Endothelial cell of umbilical vein (primary cell): ENCODE measurements at regions not wholly inside any gene's neighbourhood (a gene's known extent, or its start where the extent isn't known, plus 50 kb on each side); places are given as distances from the start of the nearest gene placed in this dataset.
A peak's percentile ranks its signal among the peaks of the same experiment; 100 is the strongest.

Source experiments
- BruUV-seq: library from RNA; stranded (reverse); fragments of 400-500 nt; replicated peaks from 2 replicates; lab custom pipeline; 2021; lab: Mats Ljungman, UMichigan
- CTCF ChIA-PET: fragments of 300-600, 350-600 bp; sonication (Branson Sonifier 250); formaldehyde crosslinking; loops from one replicate; lab custom pipeline; 2021; ENCODE audit warnings: antibody characterized with exemption, inconsistent platforms; lab: Charles Lee
- POLR2A ChIA-PET: fragments of 300-600, 350-600 bp; sonication (Branson Sonifier 250); formaldehyde crosslinking; loops from one replicate; lab custom pipeline; 2021; ENCODE audit warnings: antibody characterized with exemption, inconsistent platforms; lab: Charles Lee
- DNase-seq: peaks from one replicate; pipeline ENCODE4 v3.0.0-alpha.2; 2011; ENCODE audit warnings: low read depth, low spot score
- FAIRE-seq: peaks from 2 replicates; lab custom pipeline; 2011; peaks lifted over from hg19 to GRCh38; lab: Jason Lieb, UNC
- H2AFZ ChIP-seq: 2 replicates; pipeline ENCODE4 v1.6.0; 2012; ENCODE audit warnings: low read depth, low read length, control low read depth, inconsistent platforms
- H3K27ac ChIP-seq: 2 replicates; pipeline ENCODE4 v1.5.1; 2011; ENCODE audit warnings: low read depth, mild to moderate bottlenecking, control low read depth, low read length, moderate library complexity; ENCODE audit not compliant: insufficient read depth
- H3K27me3 ChIP-seq, 2 experiments: 2 replicates each; pipeline versions ENCODE4 v1.6.0 to v1.6.1; 2011; ENCODE audit warnings: low read length in 2 of 2, mixed read lengths in 1 of 2; ENCODE audit not compliant: control insufficient read depth in 2 of 2, insufficient read depth in 2 of 2
- H3K36me3 ChIP-seq, 2 experiments: 2 replicates in 1 of 2; 3 replicates in 1 of 2; pipeline ENCODE4 v1.5.1; 2011; ENCODE audit warnings: low read length in 2 of 2, mild to moderate bottlenecking in 1 of 2, moderate library complexity in 1 of 2; ENCODE audit not compliant: control insufficient read depth in 2 of 2, insufficient read depth in 2 of 2; ENCODE audit errors: extremely low read depth in 1 of 2
- H3K4me1 ChIP-seq: 3 replicates; pipeline ENCODE4 v1.5.1; 2011; ENCODE audit warnings: mild to moderate bottlenecking, low read length; ENCODE audit not compliant: control insufficient read depth, insufficient read depth; ENCODE audit errors: extremely low read depth
- H3K4me2 ChIP-seq: 2 replicates; pipeline ENCODE4 v1.6.1; 2011; ENCODE audit warnings: low read length, control low read depth, mixed read lengths; ENCODE audit not compliant: insufficient read depth
- H3K4me3 ChIP-seq, 3 experiments: fragments of 200-600 bp in 1 of 3; sonication (generic), shearing (Covaris generic) in 1 of 3; replicated peaks in 1 of 3; 2 replicates each; pipeline ENCODE4 v1.5.1; 2011 to 2016; ENCODE audit warnings: control low read depth in 3 of 3, low read length in 3 of 3, mild to moderate bottlenecking in 2 of 3, inconsistent platforms in 1 of 3, low read depth in 1 of 3, moderate library complexity in 1 of 3; ENCODE audit not compliant: insufficient read depth in 1 of 3
- H3K79me2 ChIP-seq: 2 replicates; pipeline ENCODE4 v1.6.0; 2012; ENCODE audit warnings: low read length, inconsistent platforms; ENCODE audit not compliant: control insufficient read depth, insufficient read depth
- H3K9ac ChIP-seq: replicated peaks from 2 replicates; pipeline ENCODE3; 2011; ENCODE audit warnings: low read length, control low read depth; ENCODE audit not compliant: insufficient read depth; ENCODE audit errors: extremely low read depth
- H3K9me1 ChIP-seq: replicated peaks from 3 replicates; pipeline ENCODE4 v1.6.0; 2011; ENCODE audit warnings: mild to moderate bottlenecking, low read length; ENCODE audit not compliant: control insufficient read depth, insufficient read depth; ENCODE audit errors: extremely low read depth
- H3K9me3 ChIP-seq: replicated peaks from 2 replicates; pipeline ENCODE4 v1.5.1; 2012; ENCODE audit warnings: low read length, inconsistent platforms; ENCODE audit not compliant: control insufficient read depth, insufficient read depth
- H4K20me1 ChIP-seq: replicated peaks from 2 replicates; pipeline ENCODE3; 2011; ENCODE audit warnings: mild to moderate bottlenecking, low read length; ENCODE audit not compliant: control insufficient read depth, insufficient read depth; ENCODE audit errors: extremely low read depth
- CTCF ChIP-seq, 2 donors: IDR thresholded peaks; 1 replicate in 1 of 2; 2 replicates in 1 of 2; pipeline ENCODE4 v1.5.1; 2011; ENCODE audit warnings: low read length in 2 of 2, mild to moderate bottlenecking in 2 of 2, moderate library complexity in 2 of 2, control low read depth in 1 of 2, inconsistent platforms in 1 of 2, low read depth in 1 of 2; ENCODE audit not compliant: insufficient read depth in 1 of 2; ENCODE audit errors: extremely low read depth in 1 of 2
- EZH2 ChIP-seq: IDR thresholded peaks from 2 replicates; pipeline ENCODE4 v1.6.1; 2012; ENCODE audit warnings: borderline replicate concordance, low read depth, mild to moderate bottlenecking, moderate library complexity, low read length, inconsistent platforms; ENCODE audit not compliant: severe bottlenecking
- FOS ChIP-seq: IDR thresholded peaks from 2 replicates; pipeline ENCODE4 v1.6.1; 2011; ENCODE audit warnings: mild to moderate bottlenecking, low read length, moderate library complexity, borderline replicate concordance; ENCODE audit not compliant: insufficient read depth
- GATA2 ChIP-seq: IDR thresholded peaks from 2 replicates; pipeline ENCODE4 v1.7.0; 2011; ENCODE audit warnings: low read depth, mild to moderate bottlenecking, moderate library complexity, mixed read lengths, low read length; ENCODE audit not compliant: insufficient read length, insufficient read depth
- JUN ChIP-seq: IDR thresholded peaks from 2 replicates; pipeline ENCODE4 v1.6.1; 2011; ENCODE audit warnings: borderline replicate concordance, low read depth; ENCODE audit not compliant: insufficient read length, insufficient read depth
- MAX ChIP-seq: IDR thresholded peaks from 2 replicates; pipeline ENCODE4 v1.6.1; 2011; ENCODE audit not compliant: insufficient read depth, insufficient read length
- MYC ChIP-seq: IDR thresholded peaks from one replicate; pipeline ENCODE4 v1.6.1; 2011; ENCODE audit warnings: mild to moderate bottlenecking, low read depth, low read length
- POLR2A ChIP-seq: IDR thresholded peaks from 2 replicates; pipeline ENCODE4 v1.6.1; 2012; ENCODE audit warnings: low read depth, mild to moderate bottlenecking, control low read depth, low read length
- POLR2AphosphoS5 ChIP-seq: IDR thresholded peaks from 2 replicates; pipeline ENCODE4 v1.6.1; 2012; ENCODE audit warnings: low read depth, mild to moderate bottlenecking, control low read depth, low read length, moderate library complexity; ENCODE audit not compliant: insufficient read depth
- dilution Hi-C: fragments of 300-500 bp; cut with MboI; formaldehyde crosslinking; loops from one replicate; pipeline ENCODE4 v1.15.0; 2019; ENCODE audit warnings: low sequenced_read_pairs; ENCODE audit not compliant: extremely low pct_ligation_motif_present
- intact Hi-C: fragments of 100-400 bp; cut with micrococcal nuclease; formaldehyde crosslinking; loops from one replicate; pipeline ENCODE4 v1.10.0; 2022

- Histone ChIP-seq H3K9me3 (no peaks in the 10 kb centered on the region), H2AFZ (no peak overlapping the region), H3K4me1 (peaks cover 5% of the 10 kb centered on the region), H3K4me3 (no peak overlapping the region), H3K36me3 (no peaks in the 10 kb centered on the region), H3K79me2 (no peaks in the 10 kb centered on the region), H3K4me2 (no peak overlapping the region), H4K20me1 (no peaks in the 10 kb centered on the region), H3K9me1 (no peaks in the 10 kb centered on the region), H3K9ac (no peak overlapping the region), H3K27me3 (no peaks in the 10 kb centered on the region), H3K27ac (no peak overlapping the region)
- DNase-seq (no peak), FAIRE-seq (no peak)
- ChIA-PET POLR2A (no interaction called here), CTCF (interaction anchor here (1.5 kb wide), 1 partner anchor 10 kb away, joined by 4 read pairs; no protein-coding TSS in a partner anchor)
- no TSS peak for BruUV-seq
- TF ChIP-seq JUN: no peak
- intact Hi-C loops: no loop called here
- dilution Hi-C loops: no loop called here
These were observed 92.3 kb downstream of the CTAGE1 start for GRCh38 chr18:22325396-22325795.

- CTCF ChIA-PET: interaction anchor here (0.8 to 0.9 kb wide), 3 partner anchors 11 to 238 kb away, joined by 3 to 5 read pairs (median 3); no protein-coding TSS in a partner anchor
- dilution Hi-C loops: no loop called here
- H2AFZ ChIP-seq: peak overlapping the region; percentile 95
These were observed 93.3 kb downstream of the CTAGE1 start for GRCh38 chr18:22324191-22325131.

More at GRCh38 chr18:22324191-22325131, 93.3 kb downstream of the CTAGE1 start:
- BruUV-seq: no TSS peak
- Histone ChIP-seq H3K27ac (no peak overlapping the region), H3K79me2 (no peaks in the 10 kb centered on the region), H3K9me3 (no peaks in the 10 kb centered on the region), H3K36me3 (no peaks in the 10 kb centered on the region), H3K27me3 (no peaks in the 10 kb centered on the region), H3K9ac (no peak overlapping the region), H3K4me3 (peak overlapping the region in 1 of 3 experiments; percentile 45), H3K4me1 (peaks cover 5% of the 10 kb centered on the region), H4K20me1 (no peaks in the 10 kb centered on the region), H3K9me1 (no peaks in the 10 kb centered on the region), H3K4me2 (peak overlapping the region; percentile 81)
- DNase-seq (peak; percentile 72), FAIRE-seq (peak; percentile 80)
- intact Hi-C loops: no loop called here
- TF ChIP-seq POLR2AphosphoS5 (no peak), JUN (no peak), CTCF (IDR thresholded peaks at IDR 0.05; ENCODE audit: extremely low read depth in 1 of 2, insufficient read depth in 1 of 2, low read depth in 1 of 2, low read length in 2 of 2) (no peak), MAX (no peak), MYC (no peak), POLR2A (no peak), FOS (no peak), EZH2 (no peak), GATA2 (no peak)
- POLR2A ChIA-PET: no interaction called here
